ENCODE measurements at regions not wholly inside any gene's neighbourhood (a gene's known extent, or its start where the extent isn't known, plus 50 kb on each side); places are given as distances from the start of the nearest gene placed in this dataset.

DNA sequence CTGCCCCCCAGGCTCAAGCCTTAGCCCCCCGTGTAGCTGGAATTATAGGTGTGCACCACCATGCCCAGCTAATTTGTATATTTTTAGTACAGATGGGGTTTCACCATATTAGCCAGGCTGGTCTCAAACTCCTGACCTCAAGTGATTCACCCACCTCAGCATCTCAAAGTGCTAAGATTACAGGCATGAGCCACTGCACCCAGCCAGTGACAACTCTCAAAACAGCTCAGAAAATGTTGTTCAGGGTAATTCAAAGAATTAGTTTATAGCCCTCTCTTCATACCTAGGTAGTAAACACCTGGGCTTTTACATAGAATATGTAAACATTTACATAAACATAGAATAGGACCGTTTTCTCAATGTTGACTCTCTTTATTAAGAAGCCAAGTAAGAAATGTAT lies 168.7 kb downstream of the ENC1 start:
- TF ChIP-seq, protein P1, sequence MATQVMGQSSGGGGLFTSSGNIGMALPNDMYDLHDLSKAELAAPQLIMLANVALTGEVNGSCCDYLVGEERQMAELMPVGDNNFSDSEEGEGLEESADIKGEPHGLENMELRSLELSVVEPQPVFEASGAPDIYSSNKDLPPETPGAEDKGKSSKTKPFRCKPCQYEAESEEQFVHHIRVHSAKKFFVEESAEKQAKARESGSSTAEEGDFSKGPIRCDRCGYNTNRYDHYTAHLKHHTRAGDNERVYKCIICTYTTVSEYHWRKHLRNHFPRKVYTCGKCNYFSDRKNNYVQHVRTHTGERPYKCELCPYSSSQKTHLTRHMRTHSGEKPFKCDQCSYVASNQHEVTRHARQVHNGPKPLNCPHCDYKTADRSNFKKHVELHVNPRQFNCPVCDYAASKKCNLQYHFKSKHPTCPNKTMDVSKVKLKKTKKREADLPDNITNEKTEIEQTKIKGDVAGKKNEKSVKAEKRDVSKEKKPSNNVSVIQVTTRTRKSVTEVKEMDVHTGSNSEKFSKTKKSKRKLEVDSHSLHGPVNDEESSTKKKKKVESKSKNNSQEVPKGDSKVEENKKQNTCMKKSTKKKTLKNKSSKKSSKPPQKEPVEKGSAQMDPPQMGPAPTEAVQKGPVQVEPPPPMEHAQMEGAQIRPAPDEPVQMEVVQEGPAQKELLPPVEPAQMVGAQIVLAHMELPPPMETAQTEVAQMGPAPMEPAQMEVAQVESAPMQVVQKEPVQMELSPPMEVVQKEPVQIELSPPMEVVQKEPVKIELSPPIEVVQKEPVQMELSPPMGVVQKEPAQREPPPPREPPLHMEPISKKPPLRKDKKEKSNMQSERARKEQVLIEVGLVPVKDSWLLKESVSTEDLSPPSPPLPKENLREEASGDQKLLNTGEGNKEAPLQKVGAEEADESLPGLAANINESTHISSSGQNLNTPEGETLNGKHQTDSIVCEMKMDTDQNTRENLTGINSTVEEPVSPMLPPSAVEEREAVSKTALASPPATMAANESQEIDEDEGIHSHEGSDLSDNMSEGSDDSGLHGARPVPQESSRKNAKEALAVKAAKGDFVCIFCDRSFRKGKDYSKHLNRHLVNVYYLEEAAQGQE (IDR thresholded peaks at IDR 0.05; ENCODE audit: low read depth): no peak
- no peak for TF ChIP-seq RAD21 (IDR thresholded peaks at IDR 0.05; ENCODE audit: low read depth)
- no peak for TF ChIP-seq ZBTB7A (IDR thresholded peaks at IDR 0.05; ENCODE audit: low read depth)
- TF ChIP-seq NFIC (IDR thresholded peaks at IDR 0.05): no peak
- TF ChIP-seq TAF1 (IDR thresholded peaks at IDR 0.05; ENCODE audit: low read depth): no peak
- TF ChIP-seq EGR1 (IDR thresholded peaks at IDR 0.05): no peak
- no peak for TF ChIP-seq TEAD4 (IDR thresholded peaks at IDR 0.05)
